Kidney epithelial cell (primary cell): ENCODE measurements at regions not wholly inside any gene's neighbourhood (a gene's known extent, or its start where the extent isn't known, plus 50 kb on each side); places are given as distances from the start of the nearest gene placed in this dataset.

Source experiments
- DNase-seq: peaks from one replicate; pipeline ENCODE4 v3.0.0-alpha.2; 2010; ENCODE audit warnings: low read depth
- H3K27me3 ChIP-seq: 2 replicates; pipeline ENCODE4 v1.6.0; 2011; ENCODE audit warnings: low read length; ENCODE audit not compliant: control insufficient read depth, insufficient read depth
- H3K36me3 ChIP-seq: 2 replicates; pipeline ENCODE4 v1.5.1; 2011; ENCODE audit warnings: low read length; ENCODE audit not compliant: control insufficient read depth, insufficient read depth
- H3K4me3 ChIP-seq: 2 replicates; pipeline ENCODE4 v1.5.1; 2011; ENCODE audit warnings: low read depth, mild to moderate bottlenecking, control low read depth, low read length
- TF ChIP-seq, protein P1 (sequence below): IDR thresholded peaks from 2 replicates; pipeline ENCODE4 v1.5.1; 2011; ENCODE audit warnings: mild to moderate bottlenecking, moderate library complexity, low read length, control low read depth, inconsistent platforms; ENCODE audit not compliant: insufficient read depth, poor library complexity, severe bottlenecking

DNA sequence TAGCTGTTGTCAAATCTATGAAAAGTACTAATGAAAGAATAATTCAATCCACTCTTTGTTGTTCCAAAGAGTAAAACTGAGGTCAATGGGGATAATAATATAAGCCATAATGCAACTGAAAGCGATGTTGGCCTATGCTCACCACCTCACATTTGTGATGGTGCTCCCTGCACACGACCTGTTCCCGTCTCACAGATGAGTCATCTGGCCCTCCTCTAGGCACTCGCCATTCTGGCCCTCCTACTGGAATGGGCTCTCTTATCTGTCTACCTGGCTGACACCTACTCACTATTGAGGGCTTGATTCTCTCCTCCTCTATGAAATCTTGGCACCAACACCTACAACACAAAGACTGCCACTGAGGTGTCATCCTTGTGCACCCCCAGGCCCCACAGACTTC, 585.9 kb upstream of the ID2 start:
- H3K36me3 ChIP-seq, result no peaks in the 10 kb centered on the region
- H3K4me3 ChIP-seq, result no peak overlapping the region
- no peaks in the 10 kb centered on the region for H3K27me3 ChIP-seq
- TF ChIP-seq, protein P1, sequence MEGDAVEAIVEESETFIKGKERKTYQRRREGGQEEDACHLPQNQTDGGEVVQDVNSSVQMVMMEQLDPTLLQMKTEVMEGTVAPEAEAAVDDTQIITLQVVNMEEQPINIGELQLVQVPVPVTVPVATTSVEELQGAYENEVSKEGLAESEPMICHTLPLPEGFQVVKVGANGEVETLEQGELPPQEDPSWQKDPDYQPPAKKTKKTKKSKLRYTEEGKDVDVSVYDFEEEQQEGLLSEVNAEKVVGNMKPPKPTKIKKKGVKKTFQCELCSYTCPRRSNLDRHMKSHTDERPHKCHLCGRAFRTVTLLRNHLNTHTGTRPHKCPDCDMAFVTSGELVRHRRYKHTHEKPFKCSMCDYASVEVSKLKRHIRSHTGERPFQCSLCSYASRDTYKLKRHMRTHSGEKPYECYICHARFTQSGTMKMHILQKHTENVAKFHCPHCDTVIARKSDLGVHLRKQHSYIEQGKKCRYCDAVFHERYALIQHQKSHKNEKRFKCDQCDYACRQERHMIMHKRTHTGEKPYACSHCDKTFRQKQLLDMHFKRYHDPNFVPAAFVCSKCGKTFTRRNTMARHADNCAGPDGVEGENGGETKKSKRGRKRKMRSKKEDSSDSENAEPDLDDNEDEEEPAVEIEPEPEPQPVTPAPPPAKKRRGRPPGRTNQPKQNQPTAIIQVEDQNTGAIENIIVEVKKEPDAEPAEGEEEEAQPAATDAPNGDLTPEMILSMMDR, result no peak
- no peak for DNase-seq

DNA sequence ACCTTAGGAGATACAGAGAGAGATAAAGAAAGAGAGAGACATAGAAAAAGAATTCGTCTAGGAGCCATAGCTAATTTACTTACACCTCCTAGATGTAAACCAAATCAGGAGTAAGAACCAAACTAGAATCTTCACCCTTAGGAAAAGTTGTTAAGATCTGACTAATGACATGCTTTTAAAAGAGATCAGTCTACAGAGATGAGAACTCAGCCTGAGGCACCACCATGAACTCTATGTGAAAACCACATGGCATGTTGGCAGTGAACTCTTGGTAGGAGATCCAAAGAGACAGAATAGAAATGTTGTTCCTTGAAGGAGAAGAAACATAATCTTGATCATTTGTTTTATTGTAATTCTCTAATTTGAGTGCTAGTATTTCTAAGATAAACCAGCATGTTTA, 585.4 kb upstream of the ID2 start:
- no peak for DNase-seq
- TF ChIP-seq, protein P1, result no peak
- no peaks in the 10 kb centered on the region for H3K27me3 ChIP-seq
- no peaks in the 10 kb centered on the region for H3K36me3 ChIP-seq
- no peak overlapping the region for H3K4me3 ChIP-seq

DNA sequence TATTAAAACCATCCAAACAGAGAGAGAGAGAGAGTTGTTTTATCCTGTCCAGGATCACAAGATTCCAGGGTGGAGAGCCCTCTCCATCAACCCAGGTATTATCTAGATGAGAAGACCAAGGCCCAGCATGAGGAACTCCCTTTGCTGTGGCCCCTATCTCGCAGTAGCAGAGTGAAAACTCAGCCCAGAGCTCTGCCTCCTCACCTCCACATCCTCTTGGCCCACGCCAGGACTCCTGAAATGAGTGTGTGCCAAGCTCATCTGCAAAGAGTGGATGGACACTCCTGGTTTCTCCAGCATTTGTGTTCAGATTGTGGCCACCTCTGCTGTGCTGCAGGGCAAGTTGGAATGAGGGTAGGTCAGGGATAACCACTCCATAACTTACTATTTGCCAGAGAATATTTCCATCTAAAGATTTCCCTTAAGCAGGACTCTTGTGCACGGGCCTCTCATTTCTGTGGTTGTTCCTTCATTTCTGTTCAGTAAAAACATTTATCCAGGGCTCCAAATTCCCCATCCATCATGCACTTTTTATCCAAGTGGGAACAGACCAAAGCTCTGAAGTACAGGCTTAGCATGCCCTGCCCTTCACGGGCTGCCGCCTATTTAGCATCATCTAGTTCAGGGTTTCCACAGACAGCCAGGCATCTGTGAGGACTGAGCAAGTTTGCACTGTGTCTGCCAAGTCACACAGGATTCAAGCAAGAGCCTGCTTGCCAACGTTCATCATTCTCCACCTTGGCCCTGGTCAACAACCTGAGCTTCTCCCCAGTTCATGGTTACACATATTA, 583.2 kb upstream of the ID2 start:
- Histone ChIP-seq H3K36me3 (no peaks in the 10 kb centered on the region), H3K4me3 (no peak overlapping the region), H3K27me3 (no peaks in the 10 kb centered on the region)
- TF ChIP-seq, protein P1, result no peak
- DNase-seq, result no peak

DNA sequence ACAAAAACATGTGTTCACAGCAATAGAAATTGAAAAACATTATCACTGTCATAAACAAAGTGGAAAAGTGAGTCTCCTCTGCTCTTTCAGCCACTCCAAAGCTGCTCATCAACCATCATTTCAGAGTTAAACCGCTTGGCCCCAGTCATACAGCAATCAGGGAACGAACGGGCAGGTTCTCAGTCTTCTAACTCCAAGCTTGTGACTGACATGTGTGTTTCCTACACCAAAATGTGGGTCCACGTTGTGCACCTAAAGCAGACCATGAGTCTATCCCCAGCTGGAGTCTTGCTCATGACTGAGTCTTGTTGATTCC, 582.6 kb upstream of the ID2 start:
- Histone ChIP-seq H3K27me3 (no peaks in the 10 kb centered on the region), H3K36me3 (no peaks in the 10 kb centered on the region), H3K4me3 (no peak overlapping the region)
- no peak for DNase-seq
- TF ChIP-seq, protein P1, result no peak

DNA sequence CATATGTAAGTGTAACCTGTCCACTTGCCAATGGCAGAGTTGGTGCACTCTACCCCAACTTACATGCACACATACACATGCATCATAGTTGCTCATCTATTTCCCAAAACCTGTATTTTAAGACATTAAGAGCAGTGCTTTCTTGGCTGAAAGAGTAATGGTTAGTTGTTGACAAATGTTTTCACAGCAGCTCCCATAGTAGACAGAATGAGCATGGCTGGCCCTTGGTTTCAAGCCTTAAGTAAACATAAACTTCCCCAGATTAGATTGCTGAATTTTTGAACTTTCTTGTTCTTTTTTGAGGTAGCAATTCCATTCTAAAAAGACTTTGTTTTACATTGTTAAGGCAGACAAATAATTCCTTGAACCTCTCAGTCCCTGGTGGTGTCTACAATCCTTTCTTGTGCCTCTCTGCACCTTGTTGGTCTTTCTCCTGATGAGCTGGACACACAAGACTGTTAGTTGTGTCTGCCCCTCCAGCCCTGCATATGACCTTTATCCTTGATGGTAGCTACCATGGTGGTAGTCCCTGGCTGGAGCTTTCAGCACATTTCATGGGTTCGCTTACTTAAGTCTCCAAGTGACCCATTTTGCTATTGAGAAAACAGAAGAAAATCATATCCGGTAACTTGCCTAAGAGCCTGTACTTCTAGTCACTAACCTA, 580.1 kb upstream of the ID2 start:
- H3K4me3 ChIP-seq, result no peak overlapping the region
- no peaks in the 10 kb centered on the region for H3K36me3 ChIP-seq
- TF ChIP-seq, protein P1, result no peak
- DNase-seq, result no peak
- H3K27me3 ChIP-seq, result no peaks in the 10 kb centered on the region

DNA sequence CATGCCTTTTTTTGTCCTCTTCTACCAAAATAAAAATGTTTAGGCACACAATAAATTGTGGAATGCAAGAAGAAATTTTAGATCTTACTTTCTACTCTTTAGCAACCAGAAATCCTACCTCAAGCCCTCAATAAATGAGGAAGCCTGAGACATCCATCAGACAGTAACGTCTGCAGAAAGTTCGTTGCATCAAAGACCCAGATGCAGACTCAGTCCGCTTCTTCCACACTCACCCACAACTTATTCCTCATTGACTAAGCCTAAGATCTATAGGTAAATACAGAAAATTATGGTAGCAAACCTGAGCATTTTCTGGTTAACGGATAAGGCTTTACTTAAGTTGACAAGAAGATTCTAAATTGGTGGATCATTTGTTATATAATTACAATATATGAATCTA, 579.4 kb upstream of the ID2 start:
- H3K27me3 ChIP-seq, result no peaks in the 10 kb centered on the region
- TF ChIP-seq, protein P1, result no peak
- DNase-seq, result no peak
- no peaks in the 10 kb centered on the region for H3K36me3 ChIP-seq
- no peak overlapping the region for H3K4me3 ChIP-seq
